Choroid plexus epithelial cell (primary cell): ENCODE measurements at regions not wholly inside any gene's neighbourhood (a gene's known extent, or its start where the extent isn't known, plus 50 kb on each side); places are given as distances from the start of the nearest gene placed in this dataset.

ENCODE experiments used
- DNase-seq: peaks from one replicate; pipeline ENCODE4 v3.0.0-alpha.2; 2010; ENCODE audit warnings: low read depth
- H3K4me3 ChIP-seq: 2 replicates; pipeline ENCODE4 v1.5.1; 2011; ENCODE audit warnings: low read depth, mild to moderate bottlenecking, control low read depth, low read length, moderate library complexity
- TF ChIP-seq, protein P1 (sequence below): conservative IDR thresholded peaks from 2 replicates; pipeline ENCODE4 v1.5.1; 2011; ENCODE audit warnings: low read depth, mild to moderate bottlenecking, control low read depth, inconsistent platforms, low read length, moderate library complexity

DNA sequence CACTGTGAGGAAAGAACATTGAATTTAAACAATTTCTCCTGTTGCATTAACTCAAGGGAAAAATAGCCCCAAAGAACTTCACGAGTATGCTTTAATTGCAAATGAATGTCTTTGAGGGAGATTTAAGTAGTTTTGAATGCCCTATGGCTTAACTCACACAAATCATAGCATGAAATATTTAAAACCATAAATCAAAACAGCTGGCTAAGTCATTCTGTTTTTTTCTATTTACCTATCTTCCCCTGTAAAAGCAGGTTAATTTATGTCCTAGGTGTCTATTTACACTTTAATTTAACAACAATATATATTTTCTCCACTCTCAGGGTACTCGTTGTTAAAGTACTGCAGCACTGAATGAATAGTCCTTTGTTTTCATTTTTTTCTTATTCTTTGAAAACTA is 118.8 kb upstream of the PIEZO2 start:
- DNase-seq, result no peak
- TF ChIP-seq, protein P1, sequence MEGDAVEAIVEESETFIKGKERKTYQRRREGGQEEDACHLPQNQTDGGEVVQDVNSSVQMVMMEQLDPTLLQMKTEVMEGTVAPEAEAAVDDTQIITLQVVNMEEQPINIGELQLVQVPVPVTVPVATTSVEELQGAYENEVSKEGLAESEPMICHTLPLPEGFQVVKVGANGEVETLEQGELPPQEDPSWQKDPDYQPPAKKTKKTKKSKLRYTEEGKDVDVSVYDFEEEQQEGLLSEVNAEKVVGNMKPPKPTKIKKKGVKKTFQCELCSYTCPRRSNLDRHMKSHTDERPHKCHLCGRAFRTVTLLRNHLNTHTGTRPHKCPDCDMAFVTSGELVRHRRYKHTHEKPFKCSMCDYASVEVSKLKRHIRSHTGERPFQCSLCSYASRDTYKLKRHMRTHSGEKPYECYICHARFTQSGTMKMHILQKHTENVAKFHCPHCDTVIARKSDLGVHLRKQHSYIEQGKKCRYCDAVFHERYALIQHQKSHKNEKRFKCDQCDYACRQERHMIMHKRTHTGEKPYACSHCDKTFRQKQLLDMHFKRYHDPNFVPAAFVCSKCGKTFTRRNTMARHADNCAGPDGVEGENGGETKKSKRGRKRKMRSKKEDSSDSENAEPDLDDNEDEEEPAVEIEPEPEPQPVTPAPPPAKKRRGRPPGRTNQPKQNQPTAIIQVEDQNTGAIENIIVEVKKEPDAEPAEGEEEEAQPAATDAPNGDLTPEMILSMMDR, result no peak
- H3K4me3 ChIP-seq, result no peak overlapping the region

DNA sequence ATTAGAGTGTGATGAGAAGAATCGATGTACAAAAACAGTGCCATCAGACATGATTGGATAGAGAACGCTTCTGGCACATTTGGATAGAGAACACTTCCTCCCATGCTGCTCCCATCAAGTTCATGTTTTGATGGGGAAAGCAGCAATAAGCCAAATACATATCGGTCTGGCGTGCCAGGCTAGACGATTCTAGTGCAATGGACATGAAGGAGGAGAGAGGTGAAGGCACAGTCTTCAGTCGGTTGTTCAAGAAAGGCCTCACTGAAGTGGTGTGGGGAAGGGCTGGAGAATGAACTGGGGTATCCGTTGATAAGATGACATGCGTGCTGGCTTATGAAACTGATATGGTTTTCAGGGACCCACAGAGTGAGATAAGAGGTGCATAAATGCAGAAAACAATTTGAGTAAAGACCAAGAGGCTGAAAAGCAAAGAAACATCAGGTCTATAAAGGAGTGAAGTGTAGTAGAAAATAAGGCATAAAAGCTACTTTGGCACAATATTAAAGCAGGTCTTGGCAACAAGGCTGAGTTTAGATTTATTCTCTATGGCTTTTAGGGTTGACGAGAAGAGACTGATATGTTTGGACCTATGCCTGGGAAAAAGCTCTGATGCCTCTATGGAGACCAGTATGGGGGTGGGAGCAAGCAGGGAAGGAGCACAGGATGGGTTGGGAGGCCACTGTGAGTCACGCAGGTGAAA is 117.6 kb upstream of the PIEZO2 start:
- DNase-seq, result no peak
- TF ChIP-seq, protein P1, result no peak
- no peak overlapping the region for H3K4me3 ChIP-seq

DNA sequence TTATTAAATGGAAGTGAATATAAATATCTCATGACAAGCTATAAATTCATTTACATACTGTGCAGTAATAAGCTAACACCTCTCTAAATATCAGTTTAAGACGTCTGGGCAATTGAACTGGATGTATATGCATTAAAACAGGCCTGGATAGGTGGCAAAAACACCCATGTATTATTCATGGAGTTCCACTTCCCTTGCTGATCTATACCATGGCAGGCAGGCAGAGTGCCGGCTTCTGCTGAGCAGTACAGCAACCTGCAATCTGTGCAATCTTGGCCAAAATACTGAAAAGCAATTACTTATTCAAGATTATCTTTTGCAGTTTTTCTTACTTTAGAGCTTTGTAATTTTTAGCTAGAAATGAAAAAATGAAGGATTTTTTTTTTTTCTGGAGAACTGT is 112.1 kb upstream of the PIEZO2 start:
- DNase-seq, result no peak
- H3K4me3 ChIP-seq, result no peak overlapping the region
- TF ChIP-seq, protein P1, result no peak

DNA sequence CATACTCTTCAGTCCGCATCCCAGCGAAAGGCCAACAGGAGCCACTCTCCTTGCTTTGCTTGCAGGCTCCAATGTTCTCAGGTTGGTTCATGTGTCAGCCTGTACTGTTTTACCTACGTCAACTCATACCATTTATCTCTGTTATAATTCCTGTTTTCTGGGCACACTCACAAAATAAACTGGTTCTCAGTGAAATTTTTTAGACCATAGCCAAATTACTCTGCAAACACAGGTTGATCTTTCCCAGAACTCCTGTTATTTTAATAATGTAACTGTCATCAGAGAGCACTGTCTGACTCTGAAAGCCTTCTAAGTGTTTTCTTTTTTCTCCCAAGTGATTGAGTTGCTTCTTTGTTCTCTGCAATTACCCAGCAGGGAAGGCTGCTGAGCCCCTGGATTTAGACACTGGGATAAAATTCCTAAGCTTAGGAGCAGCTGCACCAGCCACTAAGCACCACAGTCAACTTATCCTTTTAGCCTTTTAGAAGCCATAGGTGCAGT is 111.6 kb upstream of the PIEZO2 start:
- TF ChIP-seq, protein P1, result no peak
- no peak overlapping the region for H3K4me3 ChIP-seq
- no peak for DNase-seq

DNA sequence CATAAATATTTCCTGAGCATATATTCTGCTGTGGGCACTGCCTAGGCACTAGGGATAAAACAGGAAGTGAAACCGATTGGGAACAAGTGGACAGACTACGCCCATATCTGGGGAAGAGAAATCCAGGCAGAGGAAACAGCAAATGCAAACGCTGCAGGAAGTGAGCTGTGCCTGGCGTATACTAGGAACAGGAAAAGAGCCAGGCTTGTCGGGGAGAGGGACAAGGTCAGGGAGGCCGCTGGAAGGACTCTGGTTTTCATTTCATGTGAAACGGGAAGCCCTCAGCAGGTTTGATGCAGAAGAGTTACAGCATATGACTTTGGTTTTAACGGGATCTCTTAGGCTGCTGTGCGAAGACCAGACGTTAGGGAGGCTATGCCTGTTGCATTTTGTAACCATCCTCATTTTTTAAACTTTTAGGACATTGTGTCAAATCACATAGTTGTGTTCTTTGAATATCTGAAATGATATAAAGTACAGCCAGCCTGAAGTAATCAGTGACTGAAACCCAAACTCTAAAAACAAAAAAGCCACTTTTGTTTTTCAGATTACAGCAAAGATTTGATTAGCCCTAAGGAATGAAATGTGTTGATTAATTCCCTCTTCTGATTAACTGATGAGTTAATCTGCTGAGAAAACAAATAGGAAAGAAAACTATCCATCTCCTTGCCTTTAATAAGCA is 110.2 kb upstream of the PIEZO2 start:
- peak; percentile 17 for DNase-seq
- peak overlapping the region; percentile 34 for H3K4me3 ChIP-seq
- TF ChIP-seq, protein P1, result no peak

DNA sequence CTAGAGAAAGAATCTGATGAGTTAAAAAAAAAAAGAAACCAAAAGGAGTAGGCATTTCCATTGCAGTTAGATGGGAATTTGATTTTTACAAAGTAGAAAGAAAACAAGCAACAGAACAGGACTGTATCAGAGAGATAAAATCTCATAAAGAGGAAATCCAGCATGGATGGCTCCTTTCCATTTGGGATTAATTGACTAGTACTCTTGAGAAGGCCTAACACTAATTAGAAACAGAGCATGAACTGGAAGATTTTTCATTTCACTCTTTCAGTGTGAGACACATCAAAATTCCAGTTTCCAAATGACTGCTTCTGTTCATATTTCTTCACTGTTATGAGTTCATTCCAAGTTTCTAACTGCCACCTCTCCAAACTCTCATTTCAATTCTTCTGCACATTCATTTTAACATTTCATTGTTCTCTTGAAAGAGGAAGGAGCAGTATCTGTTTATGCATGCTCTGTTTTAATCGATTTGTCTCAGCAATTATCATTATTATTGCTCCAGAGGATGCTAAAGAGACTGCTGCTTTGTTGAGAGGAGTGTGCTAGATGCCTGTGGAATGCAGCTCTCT is 108.8 kb upstream of the PIEZO2 start:
- TF ChIP-seq, protein P1, result no peak
- no peak overlapping the region for H3K4me3 ChIP-seq
- no peak for DNase-seq
